GM12872 (cell line): ENCODE measurements at regions not wholly inside any gene's neighbourhood (a gene's known extent, or its start where the extent isn't known, plus 50 kb on each side); places are given as distances from the start of the nearest gene placed in this dataset.
A peak's percentile ranks its signal among the peaks of the same experiment; 100 is the strongest.

ENCODE experiments used
- TF ChIP-seq, protein P1 (sequence below): IDR thresholded peaks from 3 replicates; pipeline ENCODE4 v1.5.1; 2011; ENCODE audit warnings: low read depth, mild to moderate bottlenecking, low read length, moderate library complexity; ENCODE audit not compliant: insufficient read depth

GRCh38 chr2:230657906-230658305 is 54.7 kb upstream of the CAB39 start:
- TF ChIP-seq, protein P1, sequence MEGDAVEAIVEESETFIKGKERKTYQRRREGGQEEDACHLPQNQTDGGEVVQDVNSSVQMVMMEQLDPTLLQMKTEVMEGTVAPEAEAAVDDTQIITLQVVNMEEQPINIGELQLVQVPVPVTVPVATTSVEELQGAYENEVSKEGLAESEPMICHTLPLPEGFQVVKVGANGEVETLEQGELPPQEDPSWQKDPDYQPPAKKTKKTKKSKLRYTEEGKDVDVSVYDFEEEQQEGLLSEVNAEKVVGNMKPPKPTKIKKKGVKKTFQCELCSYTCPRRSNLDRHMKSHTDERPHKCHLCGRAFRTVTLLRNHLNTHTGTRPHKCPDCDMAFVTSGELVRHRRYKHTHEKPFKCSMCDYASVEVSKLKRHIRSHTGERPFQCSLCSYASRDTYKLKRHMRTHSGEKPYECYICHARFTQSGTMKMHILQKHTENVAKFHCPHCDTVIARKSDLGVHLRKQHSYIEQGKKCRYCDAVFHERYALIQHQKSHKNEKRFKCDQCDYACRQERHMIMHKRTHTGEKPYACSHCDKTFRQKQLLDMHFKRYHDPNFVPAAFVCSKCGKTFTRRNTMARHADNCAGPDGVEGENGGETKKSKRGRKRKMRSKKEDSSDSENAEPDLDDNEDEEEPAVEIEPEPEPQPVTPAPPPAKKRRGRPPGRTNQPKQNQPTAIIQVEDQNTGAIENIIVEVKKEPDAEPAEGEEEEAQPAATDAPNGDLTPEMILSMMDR, result no peak

- TF ChIP-seq, protein P1, result no peak
These were observed 54.1 kb upstream of the CAB39 start for GRCh38 chr2:230658577-230658876.

GRCh38 chr2:230658877-230659652 is 53.6 kb upstream of the CAB39 start:
- TF ChIP-seq, protein P1, result no peak

DNA sequence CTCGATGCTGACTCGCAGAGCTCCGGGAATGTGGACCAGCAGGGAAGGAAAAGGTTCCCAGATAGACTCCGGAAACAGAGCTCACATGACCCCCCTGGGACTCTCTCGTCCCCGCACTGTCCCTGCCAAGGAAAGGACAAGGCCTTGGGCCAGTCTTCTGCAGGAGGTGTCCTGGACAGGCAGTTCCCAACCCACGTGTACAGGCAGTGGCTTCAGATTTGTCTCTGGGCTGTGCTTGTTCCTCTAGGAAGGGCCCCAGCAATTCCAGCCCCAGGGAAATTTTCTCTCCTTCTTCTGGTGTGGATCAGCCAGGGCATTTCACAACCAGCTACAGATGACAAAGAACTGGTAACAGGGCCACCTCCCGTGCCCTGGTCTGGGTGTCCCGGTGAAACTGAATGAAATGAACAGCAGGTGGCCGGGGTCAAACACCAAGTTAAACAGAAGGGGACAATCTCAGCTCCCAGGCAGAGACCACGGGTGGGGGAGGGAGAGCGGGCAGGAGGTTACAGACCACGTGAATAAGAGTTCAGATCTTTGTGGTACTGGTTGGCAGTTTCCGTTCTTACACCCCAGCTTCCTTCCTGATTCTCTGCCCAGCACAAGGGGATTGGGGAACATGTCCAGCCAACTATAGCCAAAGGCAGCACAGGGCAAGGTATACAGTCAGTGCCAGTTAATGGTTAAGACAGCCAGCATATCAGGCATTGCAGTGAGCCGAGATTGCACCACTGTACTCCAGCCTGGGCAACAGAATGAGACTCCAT is 52.2 kb upstream of the CAB39 start:
- TF ChIP-seq, protein P1, result 0 out of 3 replicates have a peak, but pooled peaks have one; percentile 15

DNA sequence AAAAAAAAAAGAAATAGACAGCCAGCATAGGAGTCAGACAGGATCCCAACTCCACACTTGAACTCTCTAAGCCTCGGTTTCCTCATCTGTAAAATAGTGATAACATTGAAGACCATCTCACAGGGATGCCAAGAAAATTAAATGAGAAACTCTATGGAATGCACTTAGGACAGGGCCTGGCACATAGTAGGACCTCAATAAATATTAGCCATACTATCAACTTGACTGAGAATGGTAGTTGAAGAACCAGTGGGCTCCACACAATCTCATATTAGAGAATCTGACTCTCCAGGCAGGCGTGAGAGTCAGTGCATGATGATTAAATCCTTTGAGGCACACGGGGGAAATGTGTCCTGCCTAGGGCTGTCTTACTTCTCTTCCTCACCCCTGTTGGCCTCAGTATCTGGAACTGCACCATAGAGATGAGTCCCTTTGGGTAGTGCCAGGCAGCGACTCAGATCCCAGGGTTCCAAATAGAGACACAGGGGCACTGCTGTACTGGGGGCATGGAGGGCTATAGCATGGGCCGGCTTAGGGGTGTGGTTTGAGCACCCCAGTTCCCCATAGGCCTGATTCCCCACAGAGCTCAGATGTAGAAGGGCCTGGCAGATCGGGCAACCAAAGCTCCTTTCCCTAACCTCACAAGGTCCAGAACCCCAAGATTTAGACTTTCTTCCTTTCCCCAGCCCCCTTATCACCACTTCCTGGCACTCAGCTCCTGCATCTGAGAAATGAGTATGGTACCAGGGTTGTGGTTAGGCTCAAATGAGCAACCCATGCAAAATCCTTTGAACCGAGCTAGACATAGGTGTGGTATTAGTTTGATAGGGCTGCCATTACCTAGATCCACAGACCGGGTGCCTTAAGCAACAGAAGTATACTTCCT is 51.3 kb upstream of the CAB39 start:
- TF ChIP-seq, protein P1, result no peak
